Astrocyte (in vitro differentiated cells and primary cell): ENCODE measurements at regions not wholly inside any gene's neighbourhood (a gene's known extent, or its start where the extent isn't known, plus 50 kb on each side); places are given as distances from the start of the nearest gene placed in this dataset.

Experiments
- DNase-seq: peaks from one replicate; pipeline ENCODE4 v3.0.0-alpha.2; 2010; ENCODE audit warnings: low read depth
- FAIRE-seq: peaks from 2 replicates; lab custom pipeline; 2011; peaks lifted over from hg19 to GRCh38; lab: Jason Lieb, UNC
- H2AFZ ChIP-seq: 2 replicates; pipeline ENCODE4 v1.6.0; 2012; ENCODE audit warnings: low read depth, low read length, inconsistent platforms
- H3K27ac ChIP-seq: 2 replicates; pipeline ENCODE4 v1.5.1; 2011; ENCODE audit warnings: low read depth, low read length, inconsistent platforms
- H3K27me3 ChIP-seq: 2 replicates; pipeline ENCODE4 v1.6.0; 2011; ENCODE audit warnings: low read length, inconsistent platforms; ENCODE audit not compliant: insufficient read depth
- H3K36me3 ChIP-seq: 2 replicates; pipeline ENCODE4 v1.5.1; 2011; ENCODE audit warnings: low read length, inconsistent platforms; ENCODE audit not compliant: insufficient read depth
- H3K4me1 ChIP-seq: 2 replicates; pipeline ENCODE4 v1.5.1; 2011; ENCODE audit warnings: low read length, inconsistent platforms; ENCODE audit not compliant: insufficient read depth
- H3K4me2 ChIP-seq: 2 replicates; pipeline ENCODE4 v1.6.0; 2012; ENCODE audit warnings: low read length, inconsistent platforms
- H3K4me3 ChIP-seq: 2 replicates; pipeline ENCODE4 v1.5.1; 2011; ENCODE audit warnings: low read depth, mild to moderate bottlenecking, low read length, inconsistent platforms; ENCODE audit not compliant: insufficient read depth
- H3K79me2 ChIP-seq: 2 replicates; pipeline ENCODE4 v1.6.0; 2012; ENCODE audit warnings: mild to moderate bottlenecking, low read length, inconsistent platforms; ENCODE audit not compliant: insufficient read depth
- H3K9ac ChIP-seq: 2 replicates; pipeline ENCODE4 v1.6.0; 2012; ENCODE audit warnings: mild to moderate bottlenecking, low read length, inconsistent platforms
- H3K9me3 ChIP-seq: 2 replicates; pipeline ENCODE4 v1.5.1; 2012; ENCODE audit warnings: low read depth, mild to moderate bottlenecking, low read length, inconsistent platforms; ENCODE audit not compliant: insufficient read depth
- H4K20me1 ChIP-seq: 2 replicates; pipeline ENCODE4 v1.6.0; 2012; ENCODE audit warnings: low read length, inconsistent platforms; ENCODE audit not compliant: insufficient read depth
- H3K27ac Mint-ChIP-seq: one replicate; pipeline ENCODE4 v1.8.0; 2021; ENCODE audit warnings: mild to moderate bottlenecking, mixed read lengths; ENCODE audit not compliant: unreplicated experiment
- H3K27me3 Mint-ChIP-seq: one replicate; pipeline ENCODE4 v1.8.0; 2021; ENCODE audit warnings: low read depth, mixed read lengths; ENCODE audit not compliant: unreplicated experiment
- H3K36me3 Mint-ChIP-seq: one replicate; pipeline ENCODE4 v1.8.0; 2021; ENCODE audit warnings: low read depth, mixed read lengths; ENCODE audit not compliant: unreplicated experiment
- H3K4me1 Mint-ChIP-seq: one replicate; pipeline ENCODE4 v1.8.0; 2021; ENCODE audit warnings: low read depth, mixed read lengths; ENCODE audit not compliant: unreplicated experiment
- H3K4me3 Mint-ChIP-seq: one replicate; pipeline ENCODE4 v1.8.0; 2021; ENCODE audit warnings: mild to moderate bottlenecking, moderate library complexity, mixed read lengths; ENCODE audit not compliant: unreplicated experiment
- H3K9me3 Mint-ChIP-seq: one replicate; pipeline ENCODE4 v1.8.0; 2021; ENCODE audit warnings: mild to moderate bottlenecking, mixed read lengths; ENCODE audit not compliant: unreplicated experiment
- EZH2 ChIP-seq: IDR thresholded peaks from 2 replicates; pipeline ENCODE4 v1.6.1; 2012; ENCODE audit warnings: mild to moderate bottlenecking, low read length, inconsistent platforms; ENCODE audit not compliant: insufficient read depth
- TF ChIP-seq, protein P1 (sequence below): IDR thresholded peaks from 2 replicates; pipeline ENCODE4 v1.5.1; 2011; ENCODE audit warnings: low read depth, mild to moderate bottlenecking, inconsistent platforms, low read length, moderate library complexity; ENCODE audit not compliant: insufficient read depth

DNA sequence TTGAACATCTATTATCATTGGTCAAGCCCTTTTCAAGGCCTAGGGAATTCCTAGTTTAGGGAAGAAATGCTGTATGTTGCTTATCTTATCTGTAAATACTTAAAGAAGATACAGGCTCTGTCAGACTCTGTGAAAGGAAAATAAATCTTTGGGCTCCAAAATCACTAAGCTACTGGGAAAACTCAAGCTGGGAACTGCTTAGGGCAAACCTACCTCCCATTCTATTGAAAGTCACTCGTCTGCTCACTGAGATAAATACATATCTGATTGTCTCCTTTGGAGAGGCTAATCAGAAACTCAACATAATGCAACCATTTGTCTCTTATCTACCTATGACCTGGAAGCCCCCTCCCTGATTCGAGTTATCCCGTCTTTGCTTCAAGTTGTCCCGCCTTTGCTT, 108.6 kb upstream of the NDST4 start:
- no peaks in the 10 kb centered on the region for H3K36me3 Mint-ChIP-seq
- no peaks in the 10 kb centered on the region for H3K27me3 Mint-ChIP-seq
- H3K27ac ChIP-seq = no peak overlapping the region
- DNase-seq = no peak
- no peak overlapping the region for H3K4me3 ChIP-seq
- no peaks in the 10 kb centered on the region for H3K9me3 Mint-ChIP-seq
- FAIRE-seq = no peak
- H3K79me2 ChIP-seq = no peaks in the 10 kb centered on the region
- no peaks in the 10 kb centered on the region for H3K4me1 Mint-ChIP-seq
- no peaks in the 10 kb centered on the region for H3K9me3 ChIP-seq
- no peaks in the 10 kb centered on the region for H3K27me3 ChIP-seq
- H3K27ac Mint-ChIP-seq = no peak overlapping the region
- no peaks in the 10 kb centered on the region for H3K36me3 ChIP-seq
- H2AFZ ChIP-seq = no peak overlapping the region
- H3K4me2 ChIP-seq = no peak overlapping the region
- H3K4me3 Mint-ChIP-seq = no peak overlapping the region
- no peak overlapping the region for H3K9ac ChIP-seq
- no peaks in the 10 kb centered on the region for H3K4me1 ChIP-seq
- no peaks in the 10 kb centered on the region for H4K20me1 ChIP-seq
- TF ChIP-seq EZH2 = no peak
- TF ChIP-seq, protein P1, sequence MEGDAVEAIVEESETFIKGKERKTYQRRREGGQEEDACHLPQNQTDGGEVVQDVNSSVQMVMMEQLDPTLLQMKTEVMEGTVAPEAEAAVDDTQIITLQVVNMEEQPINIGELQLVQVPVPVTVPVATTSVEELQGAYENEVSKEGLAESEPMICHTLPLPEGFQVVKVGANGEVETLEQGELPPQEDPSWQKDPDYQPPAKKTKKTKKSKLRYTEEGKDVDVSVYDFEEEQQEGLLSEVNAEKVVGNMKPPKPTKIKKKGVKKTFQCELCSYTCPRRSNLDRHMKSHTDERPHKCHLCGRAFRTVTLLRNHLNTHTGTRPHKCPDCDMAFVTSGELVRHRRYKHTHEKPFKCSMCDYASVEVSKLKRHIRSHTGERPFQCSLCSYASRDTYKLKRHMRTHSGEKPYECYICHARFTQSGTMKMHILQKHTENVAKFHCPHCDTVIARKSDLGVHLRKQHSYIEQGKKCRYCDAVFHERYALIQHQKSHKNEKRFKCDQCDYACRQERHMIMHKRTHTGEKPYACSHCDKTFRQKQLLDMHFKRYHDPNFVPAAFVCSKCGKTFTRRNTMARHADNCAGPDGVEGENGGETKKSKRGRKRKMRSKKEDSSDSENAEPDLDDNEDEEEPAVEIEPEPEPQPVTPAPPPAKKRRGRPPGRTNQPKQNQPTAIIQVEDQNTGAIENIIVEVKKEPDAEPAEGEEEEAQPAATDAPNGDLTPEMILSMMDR = no peak

DNA sequence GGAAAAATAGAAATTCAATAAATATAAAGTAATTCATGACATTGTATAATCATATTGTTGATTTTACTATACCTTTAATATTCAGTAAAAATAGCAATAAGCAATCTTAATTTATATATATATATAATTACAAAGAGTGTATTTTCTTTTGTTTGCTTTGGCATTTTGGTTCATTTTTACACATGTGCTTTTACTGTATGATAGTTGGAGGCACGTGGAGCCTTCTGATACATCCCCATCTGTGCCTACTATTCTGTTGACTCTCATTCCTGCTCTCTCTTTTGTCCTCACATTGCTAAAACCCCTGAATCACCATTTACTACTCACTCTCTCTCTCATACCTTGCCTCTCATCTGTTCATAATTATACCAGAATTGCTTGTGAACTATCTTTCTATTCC, 106.4 kb upstream of the NDST4 start:
- no peaks in the 10 kb centered on the region for H3K36me3 Mint-ChIP-seq
- no peaks in the 10 kb centered on the region for H3K9me3 Mint-ChIP-seq
- no peaks in the 10 kb centered on the region for H3K4me1 ChIP-seq
- H4K20me1 ChIP-seq = no peaks in the 10 kb centered on the region
- H3K36me3 ChIP-seq = no peaks in the 10 kb centered on the region
- no peaks in the 10 kb centered on the region for H3K27me3 ChIP-seq
- no peaks in the 10 kb centered on the region for H3K9me3 ChIP-seq
- no peak overlapping the region for H3K27ac ChIP-seq
- H3K79me2 ChIP-seq = no peaks in the 10 kb centered on the region
- no peak overlapping the region for H2AFZ ChIP-seq
- H3K4me2 ChIP-seq = no peak overlapping the region
- no peak overlapping the region for H3K27ac Mint-ChIP-seq
- DNase-seq = no peak
- H3K27me3 Mint-ChIP-seq = no peaks in the 10 kb centered on the region
- H3K4me1 Mint-ChIP-seq = no peaks in the 10 kb centered on the region
- TF ChIP-seq EZH2 = no peak
- TF ChIP-seq, protein P1 = no peak
- FAIRE-seq = no peak
- no peak overlapping the region for H3K4me3 ChIP-seq
- H3K4me3 Mint-ChIP-seq = no peak overlapping the region
- H3K9ac ChIP-seq = no peak overlapping the region

DNA sequence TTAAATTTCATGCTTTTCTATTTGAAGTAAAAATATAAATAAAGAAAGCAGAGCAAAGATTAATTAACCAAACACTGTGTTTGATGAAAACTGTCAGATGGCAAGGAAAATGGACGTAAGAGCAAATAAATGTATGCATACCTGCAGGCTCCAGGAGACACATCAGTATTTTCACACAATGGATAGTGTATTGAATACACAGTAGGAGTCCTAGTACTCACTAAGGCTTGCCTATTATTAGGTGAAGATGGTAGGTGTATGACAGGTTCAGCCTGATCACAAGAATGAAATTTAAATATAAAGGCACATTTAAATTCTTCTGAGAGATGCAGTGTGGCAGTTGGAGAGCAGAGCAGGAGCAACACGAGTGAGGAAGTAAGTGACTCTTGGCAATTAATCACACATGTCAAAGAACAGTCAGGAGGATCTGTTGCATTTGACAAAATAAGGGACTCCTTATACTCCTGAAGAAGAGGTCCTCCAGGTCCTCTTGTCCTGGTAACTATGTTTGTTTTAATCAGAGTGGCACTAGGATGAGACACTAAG, 106.0 kb upstream of the NDST4 start:
- no peak overlapping the region for H2AFZ ChIP-seq
- H3K27me3 ChIP-seq = no peaks in the 10 kb centered on the region
- no peak for FAIRE-seq
- DNase-seq = no peak
- H3K27ac ChIP-seq = no peak overlapping the region
- Mint-ChIP-seq H3K9me3 (no peaks in the 10 kb centered on the region), H3K27ac (no peak overlapping the region), H3K4me3 (no peak overlapping the region), H3K27me3 (no peaks in the 10 kb centered on the region), H3K4me1 (no peaks in the 10 kb centered on the region), H3K36me3 (no peaks in the 10 kb centered on the region)
- no peaks in the 10 kb centered on the region for H3K36me3 ChIP-seq
- no peaks in the 10 kb centered on the region for H3K9me3 ChIP-seq
- no peak overlapping the region for H3K4me3 ChIP-seq
- H3K79me2 ChIP-seq = no peaks in the 10 kb centered on the region
- H3K4me2 ChIP-seq = no peak overlapping the region
- no peaks in the 10 kb centered on the region for H3K4me1 ChIP-seq
- no peak overlapping the region for H3K9ac ChIP-seq
- H4K20me1 ChIP-seq = no peaks in the 10 kb centered on the region
- TF ChIP-seq EZH2 = no peak
- TF ChIP-seq, protein P1 = no peak
